OCI-LY3 (cell line): ENCODE measurements at regions not wholly inside any gene's neighbourhood (a gene's known extent, or its start where the extent isn't known, plus 50 kb on each side); places are given as distances from the start of the nearest gene placed in this dataset.

ENCODE experiments used
- EZH2phosphoT487 ChIP-seq: fragments of 200-600 bp; shearing (Covaris generic); IDR thresholded peaks from 2 replicates; pipeline ENCODE4 v1.6.1; 2018; ENCODE audit warnings: antibody characterized with exemption, mixed run types, low read depth
- TF ChIP-seq, protein P1 (sequence below): fragments of 200-600, 300-600 bp; sonication (generic); IDR thresholded peaks from 2 replicates; pipeline ENCODE4 v1.5.1; 2014; ENCODE audit warnings: antibody characterized with exemption, low read length, low read depth

GRCh38 chr1:172764378-172764777, 105.5 kb downstream of the FASLG start:
- TF ChIP-seq, protein P1, sequence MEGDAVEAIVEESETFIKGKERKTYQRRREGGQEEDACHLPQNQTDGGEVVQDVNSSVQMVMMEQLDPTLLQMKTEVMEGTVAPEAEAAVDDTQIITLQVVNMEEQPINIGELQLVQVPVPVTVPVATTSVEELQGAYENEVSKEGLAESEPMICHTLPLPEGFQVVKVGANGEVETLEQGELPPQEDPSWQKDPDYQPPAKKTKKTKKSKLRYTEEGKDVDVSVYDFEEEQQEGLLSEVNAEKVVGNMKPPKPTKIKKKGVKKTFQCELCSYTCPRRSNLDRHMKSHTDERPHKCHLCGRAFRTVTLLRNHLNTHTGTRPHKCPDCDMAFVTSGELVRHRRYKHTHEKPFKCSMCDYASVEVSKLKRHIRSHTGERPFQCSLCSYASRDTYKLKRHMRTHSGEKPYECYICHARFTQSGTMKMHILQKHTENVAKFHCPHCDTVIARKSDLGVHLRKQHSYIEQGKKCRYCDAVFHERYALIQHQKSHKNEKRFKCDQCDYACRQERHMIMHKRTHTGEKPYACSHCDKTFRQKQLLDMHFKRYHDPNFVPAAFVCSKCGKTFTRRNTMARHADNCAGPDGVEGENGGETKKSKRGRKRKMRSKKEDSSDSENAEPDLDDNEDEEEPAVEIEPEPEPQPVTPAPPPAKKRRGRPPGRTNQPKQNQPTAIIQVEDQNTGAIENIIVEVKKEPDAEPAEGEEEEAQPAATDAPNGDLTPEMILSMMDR: no peak
- TF ChIP-seq EZH2phosphoT487: no peak
